GM21786 (cell line): ENCODE measurements at regions not wholly inside any gene's neighbourhood (a gene's known extent, or its start where the extent isn't known, plus 50 kb on each side); places are given as distances from the start of the nearest gene placed in this dataset.
"Not testable (repeated sequence)": the region's sequence is repeated elsewhere in the genome, so short reads cannot be mapped to it uniquely, and the experiment has no call there.

Experiments
- ATAC-seq: cut with Tn5 transposase; IDR thresholded peaks from one replicate; pipeline ENCODE4 v1.9.1; 2021; ENCODE audit not compliant: unreplicated experiment

GRCh38 chr16:26959416-26960009 is 107.2 kb upstream of the C16orf82 start:
- no peak for ATAC-seq

DNA sequence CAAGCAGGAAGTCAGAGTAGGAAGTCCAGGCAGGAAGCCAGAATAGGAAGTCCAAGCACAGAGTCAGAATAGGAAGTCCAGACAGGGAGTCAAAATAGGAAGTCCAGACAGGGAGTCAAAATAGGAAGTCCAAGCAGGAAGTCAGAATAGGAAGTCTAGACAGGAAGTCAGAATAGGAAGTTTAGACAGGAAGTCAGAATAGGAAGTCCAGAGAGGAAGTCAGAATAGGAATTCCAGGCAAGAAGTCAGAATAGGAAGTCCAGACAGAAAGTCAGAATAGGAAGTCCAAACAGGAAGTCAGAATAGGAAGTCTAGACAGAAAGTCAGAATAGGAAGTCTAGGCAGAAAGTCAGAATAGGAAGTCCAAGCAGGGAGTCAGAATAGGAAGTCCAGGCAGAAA is 105.3 kb upstream of the C16orf82 start:
- no peak for ATAC-seq

DNA sequence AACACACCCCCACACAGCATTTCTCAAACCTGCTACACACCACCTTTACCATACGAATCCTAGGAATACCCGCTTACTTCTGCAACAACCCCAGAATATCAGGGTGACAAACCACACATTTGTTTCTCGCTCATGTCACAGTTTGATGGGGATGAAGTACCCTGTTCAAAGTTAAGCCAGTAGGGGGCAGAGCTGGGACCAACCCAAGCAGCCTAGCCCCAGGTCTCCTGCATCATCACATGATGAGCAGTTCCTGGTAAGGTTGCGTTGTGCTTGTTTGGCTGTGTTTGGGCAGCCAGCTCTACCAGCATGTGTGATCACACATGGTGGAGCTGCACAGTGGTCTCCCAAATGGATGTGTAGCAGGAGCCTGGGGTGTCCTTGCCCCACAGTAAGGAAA is 103.6 kb upstream of the C16orf82 start:
- no peak for ATAC-seq

- ATAC-seq = no peak
Measured at GRCh38 chr16:26969589-26970231, 97.0 kb upstream of the C16orf82 start.

- no peak for ATAC-seq
Measured at GRCh38 chr16:26970292-26970691, 96.4 kb upstream of the C16orf82 start.

DNA sequence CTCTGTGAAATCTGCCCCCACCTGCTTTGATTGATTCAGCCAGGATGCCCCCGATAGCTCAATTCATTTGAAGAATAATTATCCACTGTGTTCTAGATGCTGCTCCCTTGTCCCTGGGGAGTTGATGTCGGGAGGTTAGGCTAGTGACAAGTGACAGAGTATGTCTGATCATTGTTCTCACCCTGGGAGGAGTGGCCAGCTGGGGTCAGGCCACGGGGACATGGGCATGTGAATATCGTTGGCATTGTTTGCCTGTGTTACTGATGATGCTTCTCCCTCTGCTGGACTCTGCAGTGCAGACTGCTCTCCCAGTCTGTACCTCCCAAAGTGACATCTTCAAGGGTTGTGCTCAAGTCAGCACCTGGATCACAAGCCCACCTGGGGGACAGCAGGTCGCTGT is 89.9 kb upstream of the C16orf82 start:
- no peak for ATAC-seq

- ATAC-seq = no peak
Measured at GRCh38 chr16:26981266-26981938, 85.3 kb upstream of the C16orf82 start.

DNA sequence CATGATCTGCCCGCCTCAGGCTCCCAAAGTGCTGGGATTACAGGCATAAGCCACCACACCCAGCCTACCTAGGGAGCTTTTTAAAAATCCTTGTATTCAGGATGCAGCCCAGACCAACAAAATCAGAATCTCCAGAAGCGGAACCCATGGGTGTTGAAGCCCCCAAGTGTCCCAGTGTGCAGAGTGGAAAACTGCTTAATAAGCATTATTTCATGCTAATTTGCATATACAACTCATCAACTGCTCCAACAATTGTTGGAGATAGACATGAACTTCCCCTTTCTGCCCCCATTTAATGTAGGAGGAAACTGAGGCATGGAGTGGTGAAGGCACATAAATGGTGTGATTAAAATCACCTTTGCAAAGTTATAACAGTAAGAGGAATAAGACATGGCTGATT is 84.3 kb upstream of the C16orf82 start:
- no peak for ATAC-seq

DNA sequence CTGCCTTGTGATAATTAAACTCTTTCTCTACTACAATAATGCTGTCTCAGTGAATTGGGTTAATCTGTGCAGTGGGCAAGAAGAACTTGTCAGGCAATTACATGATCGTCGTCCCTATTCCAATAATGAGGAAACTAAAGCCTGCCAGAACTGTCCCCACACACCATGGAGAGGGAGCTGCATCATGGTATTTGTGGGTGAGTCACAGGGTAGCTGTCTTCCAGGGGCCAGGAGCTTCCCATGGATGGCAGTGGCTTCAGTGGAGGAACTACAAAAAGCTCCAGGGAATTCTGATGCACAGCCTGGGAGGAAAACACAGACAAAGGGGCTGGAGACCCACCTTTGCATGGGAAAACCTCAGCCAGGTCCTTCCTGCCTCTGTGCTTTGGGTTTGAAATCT is 83.3 kb upstream of the C16orf82 start:
- no peak for ATAC-seq

DNA sequence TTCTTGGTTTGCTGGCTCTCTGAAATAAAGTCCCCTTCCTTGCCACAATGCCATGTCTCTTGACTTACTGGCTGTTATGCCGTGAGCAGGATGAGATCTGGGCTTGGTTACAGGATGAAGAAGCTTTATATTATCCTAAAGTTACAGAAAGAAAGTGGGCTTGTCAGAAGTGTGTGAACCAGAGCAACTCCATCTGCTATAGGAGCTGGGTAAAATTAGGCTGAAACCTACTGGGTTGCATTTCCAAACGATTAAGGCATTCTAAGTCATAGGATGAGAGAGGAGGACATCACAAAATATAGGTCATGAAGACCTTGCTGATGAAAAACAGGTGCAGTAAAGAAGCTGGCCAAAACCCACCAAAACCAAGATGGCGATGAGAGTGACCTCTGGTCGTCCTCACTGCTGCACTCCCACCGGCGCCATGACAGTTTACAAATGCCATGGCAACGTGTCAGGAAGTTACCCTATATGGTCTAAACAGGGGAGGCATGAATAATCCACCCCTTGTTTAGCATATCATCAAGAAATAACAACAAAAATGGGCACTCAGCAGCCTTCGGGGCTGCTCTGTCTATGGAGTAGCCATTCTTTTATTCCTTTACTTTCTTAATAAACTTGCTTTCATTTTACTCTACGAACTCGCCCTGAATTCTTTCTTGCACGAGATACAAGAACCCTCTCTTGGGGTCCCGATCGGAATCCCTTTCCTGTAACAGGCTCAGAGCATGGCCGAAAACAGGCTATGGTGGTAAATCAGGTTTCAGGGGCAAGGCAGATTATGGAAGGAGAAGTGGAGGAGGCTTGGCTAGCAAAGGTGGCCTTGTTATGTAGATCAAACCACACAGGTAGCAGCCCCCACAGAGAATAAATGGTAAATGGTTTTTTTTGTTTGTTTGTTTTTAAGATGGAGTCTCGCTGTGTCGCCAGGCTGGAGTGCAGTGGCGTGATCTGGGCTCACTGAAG is 81.3 kb upstream of the C16orf82 start:
- no peak for ATAC-seq

- no peak for ATAC-seq
Measured at GRCh38 chr16:26987597-26988010, 79.1 kb upstream of the C16orf82 start.

DNA sequence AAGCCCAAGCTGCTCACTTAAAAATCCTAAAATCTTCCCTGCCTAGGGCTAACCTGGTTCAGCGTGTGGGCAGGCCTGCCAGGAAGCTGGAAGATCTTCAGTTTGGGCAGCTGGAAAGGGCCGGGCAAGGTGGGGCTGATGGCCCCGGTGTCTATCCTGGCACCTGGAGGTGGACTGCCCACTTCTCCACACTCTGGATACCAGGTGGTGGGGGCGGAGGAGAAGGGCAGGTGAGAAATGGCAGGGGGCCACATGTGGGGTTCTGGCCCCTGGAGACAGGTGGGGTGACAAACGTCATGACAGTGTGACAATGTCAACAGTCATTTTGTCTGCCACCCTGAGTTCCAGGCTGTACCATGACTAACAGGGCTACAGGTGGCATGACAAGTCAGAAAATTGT is 78.5 kb upstream of the C16orf82 start:
- ATAC-seq = no peak

GRCh38 chr16:26990384-26991120 is 76.2 kb upstream of the C16orf82 start:
- not testable (repeated sequence) for ATAC-seq

- ATAC-seq = no peak
Measured at GRCh38 chr16:26992666-26993349, 73.9 kb upstream of the C16orf82 start.

DNA sequence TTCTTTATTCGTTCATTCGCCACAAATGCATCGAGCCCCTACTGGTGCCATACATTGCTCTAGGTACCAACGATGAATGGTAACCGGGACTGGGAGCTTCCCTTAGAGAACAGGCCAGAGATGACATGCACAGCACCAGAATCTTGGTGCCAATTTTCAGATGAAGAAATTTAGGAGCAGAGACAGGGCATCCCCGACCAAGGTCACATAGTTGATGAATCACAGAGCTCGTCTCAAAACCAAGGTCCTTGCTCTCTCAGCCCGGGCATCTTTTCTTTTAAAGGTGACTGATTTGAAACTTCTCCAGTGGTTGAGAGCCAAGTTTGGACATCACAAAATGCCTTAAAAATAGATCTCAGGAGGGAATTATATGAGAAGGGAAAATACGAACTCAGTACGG is 73.2 kb upstream of the C16orf82 start:
- no peak for ATAC-seq

DNA sequence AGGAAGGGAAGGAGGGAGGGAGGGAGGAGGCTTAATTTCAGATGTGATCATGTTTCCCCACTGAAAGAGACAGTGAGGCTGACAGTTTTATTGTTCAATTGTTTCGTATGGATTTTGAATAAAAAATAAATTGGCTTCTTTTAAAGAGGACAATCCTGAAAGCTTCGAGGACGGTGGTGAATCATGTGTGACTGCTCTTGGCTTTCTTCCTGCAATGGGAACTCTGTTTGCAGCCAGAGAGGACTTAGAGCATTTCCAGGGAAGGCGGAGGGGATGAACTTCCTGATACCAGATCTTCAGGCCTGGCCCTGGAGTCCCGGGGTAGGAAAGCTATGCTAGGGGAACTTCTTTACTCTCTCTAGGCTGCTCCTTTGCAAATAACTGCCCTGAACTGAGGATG is 72.8 kb upstream of the C16orf82 start:
- ATAC-seq = no peak

DNA sequence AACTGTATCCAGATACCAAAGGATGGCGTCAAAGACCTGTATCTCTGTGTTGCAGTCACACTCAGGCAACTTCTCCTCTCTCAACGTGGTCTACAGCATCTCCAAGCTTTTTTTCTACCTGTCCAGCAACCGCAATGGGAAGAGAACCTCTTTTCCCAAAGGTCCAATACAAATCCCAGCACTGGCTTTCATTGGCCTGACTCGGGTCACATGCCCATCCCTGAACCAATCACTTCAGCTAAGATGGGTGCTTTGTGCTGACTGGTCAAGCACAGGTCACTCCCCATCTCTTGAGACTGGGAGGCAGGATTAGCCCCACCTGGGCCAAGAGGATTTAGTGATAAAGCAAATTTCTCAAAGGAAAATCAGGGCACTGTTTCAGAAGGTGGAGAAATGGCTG is 71.2 kb upstream of the C16orf82 start:
- no peak for ATAC-seq

GRCh38 chr16:27005386-27005785 is 61.3 kb upstream of the C16orf82 start:
- ATAC-seq = no peak
